WTC11 (cell line): ENCODE measurements at regions not wholly inside any gene's neighbourhood (a gene's known extent, or its start where the extent isn't known, plus 50 kb on each side); places are given as distances from the start of the nearest gene placed in this dataset.

Experiments
- TEAD4 ChIP-seq: sonication (generic); formaldehyde crosslinking; IDR thresholded peaks from 2 replicates; pipeline ENCODE4 v1.8.0; 2022; ENCODE audit warnings: mild to moderate bottlenecking, missing genetic modification reagents
- TF ChIP-seq, protein P1 (sequence below): sonication (generic); formaldehyde crosslinking; IDR thresholded peaks from 2 replicates; pipeline ENCODE4 v1.8.1; 2022; ENCODE audit warnings: missing genetic modification reagents, borderline replicate concordance

DNA sequence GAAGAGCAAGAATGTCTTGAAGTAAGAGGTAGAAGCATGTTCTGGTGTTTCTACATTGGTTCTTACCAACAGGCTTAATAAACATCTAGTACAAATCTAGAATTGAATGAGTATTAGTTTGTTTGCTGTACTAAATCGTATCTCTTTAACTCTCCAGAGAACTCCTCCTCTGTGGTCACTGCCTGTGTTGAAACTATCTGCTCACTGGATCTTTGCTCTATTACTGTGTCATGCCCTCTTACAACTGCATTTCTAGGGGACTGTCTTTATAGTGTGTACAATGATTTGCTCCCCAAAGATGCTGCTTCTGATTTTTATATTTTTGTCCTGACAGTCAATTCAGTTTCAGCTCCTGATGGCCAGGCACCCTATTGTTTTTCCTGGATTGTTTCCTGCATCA, 50.1 kb upstream of the E2F7 start (continued):
- TF ChIP-seq, protein P1, sequence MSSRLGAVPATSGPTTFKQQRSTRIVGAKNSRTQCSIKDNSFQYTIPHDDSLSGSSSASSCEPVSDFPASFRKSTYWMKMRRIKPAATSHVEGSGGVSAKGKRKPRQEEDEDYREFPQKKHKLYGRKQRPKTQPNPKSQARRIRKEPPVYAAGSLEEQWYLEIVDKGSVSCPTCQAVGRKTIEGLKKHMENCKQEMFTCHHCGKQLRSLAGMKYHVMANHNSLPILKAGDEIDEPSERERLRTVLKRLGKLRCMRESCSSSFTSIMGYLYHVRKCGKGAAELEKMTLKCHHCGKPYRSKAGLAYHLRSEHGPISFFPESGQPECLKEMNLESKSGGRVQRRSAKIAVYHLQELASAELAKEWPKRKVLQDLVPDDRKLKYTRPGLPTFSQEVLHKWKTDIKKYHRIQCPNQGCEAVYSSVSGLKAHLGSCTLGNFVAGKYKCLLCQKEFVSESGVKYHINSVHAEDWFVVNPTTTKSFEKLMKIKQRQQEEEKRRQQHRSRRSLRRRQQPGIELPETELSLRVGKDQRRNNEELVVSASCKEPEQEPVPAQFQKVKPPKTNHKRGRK, result no peak
- TF ChIP-seq TEAD4 (CRISPR knock-in tag), result no peak
